ENCODE measurements at regions not wholly inside any gene's neighbourhood (a gene's known extent, or its start where the extent isn't known, plus 50 kb on each side); places are given as distances from the start of the nearest gene placed in this dataset.

DNA sequence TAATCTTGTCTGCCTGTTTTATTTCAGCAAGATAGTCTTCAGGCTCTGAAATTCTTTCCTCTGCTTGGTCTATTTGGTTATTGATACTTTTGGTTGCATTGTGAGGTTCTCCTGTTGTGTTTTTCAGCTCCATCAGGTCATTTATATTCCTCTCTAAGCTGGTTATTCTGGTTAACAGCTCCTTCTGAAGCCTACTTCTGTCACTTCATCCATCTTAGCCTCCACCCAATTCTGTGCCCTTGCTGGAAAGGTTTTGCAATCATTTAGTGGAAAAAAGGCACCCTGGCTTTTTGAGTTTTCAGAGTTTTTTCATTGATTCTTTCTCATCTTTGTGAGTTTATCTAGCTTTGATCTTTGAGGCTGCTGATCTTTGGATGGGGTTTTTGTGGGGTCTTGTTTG is 647.7 kb downstream of the SPRY1 start:
- TF ChIP-seq, protein P1, sequence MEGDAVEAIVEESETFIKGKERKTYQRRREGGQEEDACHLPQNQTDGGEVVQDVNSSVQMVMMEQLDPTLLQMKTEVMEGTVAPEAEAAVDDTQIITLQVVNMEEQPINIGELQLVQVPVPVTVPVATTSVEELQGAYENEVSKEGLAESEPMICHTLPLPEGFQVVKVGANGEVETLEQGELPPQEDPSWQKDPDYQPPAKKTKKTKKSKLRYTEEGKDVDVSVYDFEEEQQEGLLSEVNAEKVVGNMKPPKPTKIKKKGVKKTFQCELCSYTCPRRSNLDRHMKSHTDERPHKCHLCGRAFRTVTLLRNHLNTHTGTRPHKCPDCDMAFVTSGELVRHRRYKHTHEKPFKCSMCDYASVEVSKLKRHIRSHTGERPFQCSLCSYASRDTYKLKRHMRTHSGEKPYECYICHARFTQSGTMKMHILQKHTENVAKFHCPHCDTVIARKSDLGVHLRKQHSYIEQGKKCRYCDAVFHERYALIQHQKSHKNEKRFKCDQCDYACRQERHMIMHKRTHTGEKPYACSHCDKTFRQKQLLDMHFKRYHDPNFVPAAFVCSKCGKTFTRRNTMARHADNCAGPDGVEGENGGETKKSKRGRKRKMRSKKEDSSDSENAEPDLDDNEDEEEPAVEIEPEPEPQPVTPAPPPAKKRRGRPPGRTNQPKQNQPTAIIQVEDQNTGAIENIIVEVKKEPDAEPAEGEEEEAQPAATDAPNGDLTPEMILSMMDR (IDR thresholded peaks at IDR 0.05; ENCODE audit: low read depth, low read length): no peak

DNA sequence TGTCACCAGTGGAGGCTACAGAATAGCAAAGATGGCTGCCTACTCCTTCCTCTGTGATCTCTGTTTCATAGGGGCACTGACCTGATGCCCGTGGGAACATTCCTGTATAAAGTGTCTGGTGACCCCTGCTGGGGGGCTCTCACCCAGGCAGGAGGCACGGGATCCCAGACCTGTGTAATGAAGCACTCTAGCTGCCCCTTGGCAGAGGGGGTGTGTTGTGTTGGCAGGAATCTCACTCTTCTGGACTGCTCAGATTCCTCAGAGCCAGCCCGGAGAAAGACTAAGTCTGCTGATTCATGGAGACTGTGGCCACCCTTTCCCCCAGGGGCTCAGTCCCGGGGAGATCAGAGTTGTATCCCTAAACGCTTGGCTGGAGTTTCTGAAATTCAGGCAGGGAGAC is 648.3 kb downstream of the SPRY1 start:
- no peak overlapping the region for H3K4me3 ChIP-seq (ENCODE audit: low read depth, low read length)
- TF ChIP-seq, protein P1 (IDR thresholded peaks at IDR 0.05; ENCODE audit: low read depth, low read length): no peak

More for the DNA sequence above, 647.7 kb downstream of the SPRY1 start:
- H3K4me3 ChIP-seq (ENCODE audit: low read depth, low read length): no peak overlapping the region

DNA sequence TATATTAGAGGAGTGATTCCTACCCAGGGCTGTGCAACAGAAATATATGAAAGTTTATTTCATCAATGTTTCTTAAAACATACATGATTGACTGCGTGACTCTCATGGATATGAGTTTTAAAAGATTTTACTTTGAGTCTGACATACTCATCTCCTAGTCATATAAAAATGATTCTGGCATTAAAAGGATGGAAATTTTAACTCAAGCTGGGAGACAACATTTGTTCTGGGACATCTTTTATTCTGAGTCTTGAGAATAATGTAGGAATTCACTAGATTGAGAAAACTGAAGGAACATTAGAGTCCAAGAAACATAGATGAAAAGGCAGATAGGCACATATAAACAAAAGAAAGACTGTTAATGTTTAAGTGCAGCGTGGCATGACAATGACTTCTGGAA is 649.6 kb downstream of the SPRY1 start:
- no peak overlapping the region for H3K4me3 ChIP-seq (ENCODE audit: low read depth, low read length)
- TF ChIP-seq, protein P1 (IDR thresholded peaks at IDR 0.05; ENCODE audit: low read depth, low read length): no peak

DNA sequence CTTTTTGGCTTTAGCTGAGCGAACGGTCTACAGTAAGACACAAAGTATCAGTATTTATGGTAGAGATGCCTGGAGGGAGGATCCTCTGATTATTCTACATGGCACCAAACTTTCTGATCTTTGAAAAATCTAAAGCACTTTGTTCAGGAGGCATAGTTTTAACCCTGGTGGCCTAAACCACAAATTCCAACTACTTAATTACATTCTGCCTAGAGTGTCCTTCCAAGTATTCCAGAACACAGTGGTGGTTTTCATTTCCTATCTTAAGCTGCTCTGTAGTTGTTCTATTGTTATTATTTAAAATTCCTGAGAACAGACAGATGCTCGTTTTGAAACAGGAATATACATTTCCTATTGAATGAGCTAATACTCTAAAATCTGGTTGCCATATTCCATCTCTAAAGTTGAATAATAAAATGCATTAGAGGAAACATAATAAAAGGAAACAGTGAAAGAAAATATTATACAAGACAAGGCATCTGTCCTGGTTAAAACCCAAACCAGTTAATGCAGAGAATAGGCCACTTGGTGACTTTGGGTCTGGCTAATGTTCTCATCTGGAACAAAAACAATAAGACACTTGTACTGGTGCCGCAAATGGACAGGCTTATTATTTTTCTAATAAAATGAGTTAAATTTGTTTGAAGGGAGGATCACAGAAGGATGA is 657.4 kb downstream of the SPRY1 start:
- TF ChIP-seq, protein P1 (IDR thresholded peaks at IDR 0.05; ENCODE audit: low read depth, low read length): no peak

DNA sequence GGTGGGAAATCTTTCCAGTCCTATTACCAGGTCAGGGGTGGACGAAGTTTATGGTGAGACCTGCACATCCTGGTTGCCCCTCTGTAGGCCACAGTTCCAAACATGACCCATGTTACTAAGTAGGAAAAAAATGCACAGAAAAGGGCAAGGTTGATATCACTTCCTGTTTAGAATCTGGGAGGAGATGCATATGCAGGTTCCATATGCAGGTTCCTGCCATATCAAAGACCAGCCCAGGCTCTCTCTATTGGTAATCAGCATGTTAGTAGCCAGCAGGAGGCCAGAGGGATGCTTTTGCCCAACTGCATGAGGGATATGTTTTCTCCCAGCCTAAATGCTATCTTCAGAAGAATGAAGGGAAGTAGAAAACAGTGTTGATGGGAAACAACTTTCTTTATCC is 657.2 kb downstream of the ANKRD50 start:
- TF ChIP-seq, protein P1 (IDR thresholded peaks at IDR 0.05; ENCODE audit: low read depth, low read length): no peak
- no peak overlapping the region for H3K4me3 ChIP-seq (ENCODE audit: low read depth, low read length)

More for the DNA sequence above, 657.4 kb downstream of the SPRY1 start:
- H3K4me3 ChIP-seq (ENCODE audit: low read depth, low read length): no peak overlapping the region

DNA sequence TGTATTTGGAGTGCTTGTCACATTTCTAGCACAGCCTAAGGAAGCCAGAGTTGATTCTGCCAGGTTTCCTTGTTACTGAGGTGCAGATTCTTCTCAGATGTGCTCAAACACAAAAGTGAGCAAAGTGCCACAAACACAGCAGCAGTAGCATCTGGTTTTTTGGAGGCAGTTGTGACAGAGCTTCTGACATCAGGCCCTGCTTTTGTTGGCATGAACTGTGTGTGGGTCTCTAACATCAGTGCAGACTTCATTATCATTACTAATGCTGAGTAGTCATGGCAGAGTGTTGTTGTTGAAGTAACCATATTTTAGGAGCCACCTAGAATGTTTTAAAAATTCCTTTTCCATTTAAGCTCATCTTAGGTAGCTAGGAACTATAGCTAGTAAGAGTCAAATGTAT is 656.6 kb downstream of the ANKRD50 start:
- TF ChIP-seq, protein P1 (IDR thresholded peaks at IDR 0.05; ENCODE audit: low read depth, low read length): no peak
- H3K4me3 ChIP-seq (ENCODE audit: low read depth, low read length): no peak overlapping the region

DNA sequence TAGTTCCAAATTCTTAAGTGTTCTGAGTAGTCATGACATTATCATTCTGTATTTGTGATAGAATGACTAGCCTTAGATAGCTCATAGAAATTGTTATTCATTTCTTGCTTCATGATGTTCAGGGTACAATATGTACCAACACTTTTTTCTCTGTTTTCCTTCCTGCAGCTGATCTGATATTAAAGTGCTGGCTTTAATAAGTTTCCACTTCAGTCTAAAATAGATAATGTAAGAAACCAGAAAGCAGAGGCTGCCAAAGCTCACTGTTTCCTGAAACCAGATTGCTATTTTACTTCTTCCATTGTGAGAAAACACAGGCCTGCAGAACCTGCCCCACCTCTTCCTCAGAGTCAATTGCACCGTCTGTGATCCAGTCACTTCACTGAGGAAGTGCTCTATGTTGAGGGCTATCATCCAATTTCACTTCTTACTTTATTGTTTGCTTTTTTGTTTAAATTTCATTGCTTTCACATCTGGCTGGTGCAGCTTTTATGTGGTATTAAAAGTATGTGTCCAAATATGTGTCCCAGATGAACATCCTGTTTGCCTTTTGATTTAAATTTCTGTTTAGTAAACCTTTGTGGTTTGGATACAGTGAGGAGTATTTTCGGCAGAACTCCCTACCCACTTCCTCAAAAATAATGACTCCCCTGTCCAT is 652.1 kb downstream of the ANKRD50 start:
- TF ChIP-seq, protein P1 (IDR thresholded peaks at IDR 0.05; ENCODE audit: low read depth, low read length): no peak
- H3K4me3 ChIP-seq (ENCODE audit: low read depth, low read length): no peak overlapping the region
